Epithelial cell of proximal tubule (primary cell): ENCODE measurements at regions not wholly inside any gene's neighbourhood (a gene's known extent, or its start where the extent isn't known, plus 50 kb on each side); places are given as distances from the start of the nearest gene placed in this dataset.
"Not testable (repeated sequence)": the region's sequence is repeated elsewhere in the genome, so short reads cannot be mapped to it uniquely, and the experiment has no call there.

Experiments used
- DNase-seq: peaks from one replicate; pipeline ENCODE4 v3.0.0-alpha.2; 2011; ENCODE audit warnings: low read depth
- H3K4me3 ChIP-seq: 2 replicates; pipeline ENCODE4 v1.5.1; 2011; ENCODE audit warnings: low read depth, mild to moderate bottlenecking, low read length
- CTCF ChIP-seq: conservative IDR thresholded peaks from 2 replicates; pipeline ENCODE4 v1.5.1; 2012; ENCODE audit warnings: low read depth, mild to moderate bottlenecking, low read length

- H3K4me3 ChIP-seq = no peak overlapping the region
- no peak for DNase-seq
- no peak for TF ChIP-seq CTCF
Measured at GRCh38 chr5:85651731-85652130, 966.0 kb upstream of the COX7C start.

GRCh38 chr5:85654144-85654543 lies 963.6 kb upstream of the COX7C start:
- not testable (repeated sequence) for H3K4me3 ChIP-seq, DNase-seq

- TF ChIP-seq CTCF = no peak
- no peak overlapping the region for H3K4me3 ChIP-seq
- DNase-seq = no peak
Measured at GRCh38 chr5:85656050-85656449, 961.7 kb upstream of the COX7C start.

GRCh38 chr5:85657328-85657727 lies 960.4 kb upstream of the COX7C start:
- DNase-seq, H3K4me3 ChIP-seq: not testable (repeated sequence)

GRCh38 chr5:85662969-85663707 lies 954.6 kb upstream of the COX7C start:
- H3K4me3 ChIP-seq = not testable (repeated sequence)

GRCh38 chr5:85663708-85664031 lies 954.1 kb upstream of the COX7C start:
- no peak for TF ChIP-seq CTCF
- no peak for DNase-seq
- H3K4me3 ChIP-seq = no peak overlapping the region

More at GRCh38 chr5:85662969-85663707, 954.6 kb upstream of the COX7C start:
- not testable (repeated sequence) for DNase-seq

- DNase-seq = no peak
- TF ChIP-seq CTCF = no peak
Measured at GRCh38 chr5:85670417-85670816, 947.3 kb upstream of the COX7C start.

GRCh38 chr5:85671223-85671970 lies 946.3 kb upstream of the COX7C start:
- no peak for TF ChIP-seq CTCF
- no peak overlapping the region for H3K4me3 ChIP-seq
- no peak for DNase-seq

More at GRCh38 chr5:85670417-85670816, 947.3 kb upstream of the COX7C start:
- no peak overlapping the region for H3K4me3 ChIP-seq
